ENCODE measurements at regions not wholly inside any gene's neighbourhood (a gene's known extent, or its start where the extent isn't known, plus 50 kb on each side); places are given as distances from the start of the nearest gene placed in this dataset.
"Not testable (repeated sequence)": the region's sequence is repeated elsewhere in the genome, so short reads cannot be mapped to it uniquely, and the experiment has no call there.

DNA sequence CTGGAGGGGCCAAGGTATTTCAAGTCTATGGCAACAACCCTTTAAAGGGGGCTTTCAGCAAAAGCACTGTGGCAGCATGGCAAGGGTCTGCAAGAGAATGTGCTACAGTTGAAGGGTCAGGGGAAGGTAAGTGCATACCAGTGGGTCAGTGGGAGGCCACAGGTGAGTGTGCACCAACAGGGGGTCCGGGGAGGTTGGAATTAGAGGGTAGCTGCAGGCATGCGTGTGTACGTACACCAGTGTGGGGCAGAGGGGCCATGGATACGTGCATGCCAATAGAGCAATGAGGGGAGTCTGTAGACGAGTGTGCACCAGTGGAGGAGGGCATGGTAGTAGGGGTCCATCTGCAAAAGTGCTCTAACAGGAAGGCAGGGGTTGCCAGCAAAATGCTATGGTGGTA lies 448.9 kb downstream of the NAV3 start:
- Histone ChIP-seq H3K4me2 (peak overlapping the region; percentile 17), H3K4me1 (ENCODE audit: insufficient read depth) (no peaks in the 10 kb centered on the region), H3K27ac (peak overlapping the region; percentile 42), H3K4me3 (no peak overlapping the region), H3K27me3 (no peaks in the 10 kb centered on the region), H4K20me1 (ENCODE audit: insufficient read depth, poor library complexity, severe bottlenecking) (no peaks in the 10 kb centered on the region), H3K9me2 (replicated peaks; ENCODE audit: insufficient read depth) (no peaks in the 10 kb centered on the region), H3K79me2 (no peaks in the 10 kb centered on the region), H2AFZ (no peak overlapping the region), H3K36me3 (replicated peaks; ENCODE audit: insufficient read depth, low read depth) (no peaks in the 10 kb centered on the region), H3K9me3 (ENCODE audit: low read depth) (no peaks in the 10 kb centered on the region)
- 94% methylated on average over 5 of the region's 5 CpGs for WGBS (ENCODE audit: low lambda C conversion rate, missing lambda C conversion rate)
- TF ChIP-seq CTCF (IDR thresholded peaks at IDR 0.05; ENCODE audit: poor library complexity) (no peak), EZH2 (IDR thresholded peaks at IDR 0.05; ENCODE audit: borderline replicate concordance) (no peak), EZH2phosphoT487 (IDR thresholded peaks at IDR 0.05; ENCODE audit: low read depth, severe bottlenecking, unreplicated experiment) (no peak)
- no peak for DNase-seq (ENCODE audit: low spot score)

- not testable (repeated sequence) for H3K4me2 ChIP-seq; H3K4me1 ChIP-seq (ENCODE audit: insufficient read depth); H3K9me3 ChIP-seq (ENCODE audit: low read depth); H3K79me2 ChIP-seq; H4K20me1 ChIP-seq (ENCODE audit: insufficient read depth, poor library complexity, severe bottlenecking); H3K4me3 ChIP-seq; H3K27ac ChIP-seq; H2AFZ ChIP-seq; H3K9me2 ChIP-seq (replicated peaks; ENCODE audit: insufficient read depth); H3K27me3 ChIP-seq; H3K36me3 ChIP-seq (replicated peaks; ENCODE audit: insufficient read depth, low read depth); DNase-seq (ENCODE audit: low spot score)
- 84% methylated on average over 2 of the region's 2 CpGs for WGBS (ENCODE audit: low lambda C conversion rate, missing lambda C conversion rate)
Measured at GRCh38 chr12:78281102-78281501, 450.4 kb downstream of the NAV3 start.

- DNase-seq (ENCODE audit: low spot score): no peak
- no peak overlapping the region for H3K4me3 ChIP-seq
- no peaks in the 10 kb centered on the region for H3K27me3 ChIP-seq
- H3K36me3 ChIP-seq (replicated peaks; ENCODE audit: insufficient read depth, low read depth): no peaks in the 10 kb centered on the region
- no peak overlapping the region for H3K4me2 ChIP-seq
- H3K4me1 ChIP-seq (ENCODE audit: insufficient read depth): no peaks in the 10 kb centered on the region
- H4K20me1 ChIP-seq (ENCODE audit: insufficient read depth, poor library complexity, severe bottlenecking): no peaks in the 10 kb centered on the region
- H3K9me2 ChIP-seq (replicated peaks; ENCODE audit: insufficient read depth): no peaks in the 10 kb centered on the region
- H3K79me2 ChIP-seq: no peaks in the 10 kb centered on the region
- TF ChIP-seq EZH2 (IDR thresholded peaks at IDR 0.05; ENCODE audit: borderline replicate concordance) (no peak), EZH2phosphoT487 (IDR thresholded peaks at IDR 0.05; ENCODE audit: low read depth, severe bottlenecking, unreplicated experiment) (no peak), CTCF (IDR thresholded peaks at IDR 0.05; ENCODE audit: poor library complexity) (no peak)
- no peaks in the 10 kb centered on the region for H3K9me3 ChIP-seq (ENCODE audit: low read depth)
- no peak overlapping the region for H2AFZ ChIP-seq
- 90% methylated on average over 1 of the region's 1 CpG for WGBS (ENCODE audit: low lambda C conversion rate, missing lambda C conversion rate)
- no peak overlapping the region for H3K27ac ChIP-seq
Measured at GRCh38 chr12:78284417-78284816, 453.7 kb downstream of the NAV3 start.

- Histone ChIP-seq H2AFZ (peak overlapping the region; percentile 11), H3K4me3 (no peak overlapping the region), H3K9me2 (replicated peaks; ENCODE audit: insufficient read depth) (no peaks in the 10 kb centered on the region), H3K4me1 (ENCODE audit: insufficient read depth) (peaks cover 6% of the 10 kb centered on the region), H4K20me1 (ENCODE audit: insufficient read depth, poor library complexity, severe bottlenecking) (no peaks in the 10 kb centered on the region), H3K4me2 (no peak overlapping the region), H3K9me3 (ENCODE audit: low read depth) (no peaks in the 10 kb centered on the region), H3K36me3 (replicated peaks; ENCODE audit: insufficient read depth, low read depth) (no peaks in the 10 kb centered on the region), H3K79me2 (no peaks in the 10 kb centered on the region), H3K27ac (peak overlapping the region; percentile 27), H3K27me3 (no peaks in the 10 kb centered on the region)
- DNase-seq (ENCODE audit: low spot score): peak; percentile 11
- WGBS (ENCODE audit: low lambda C conversion rate, missing lambda C conversion rate): 82% methylated on average over 5 of the region's 5 CpGs
- TF ChIP-seq CTCF (IDR thresholded peaks at IDR 0.05; ENCODE audit: poor library complexity): no peak
- TF ChIP-seq EZH2phosphoT487 (IDR thresholded peaks at IDR 0.05; ENCODE audit: low read depth, severe bottlenecking, unreplicated experiment): no peak
Measured at GRCh38 chr12:78290606-78291345, 460.1 kb downstream of the NAV3 start.

All from hepatocyte (in vitro differentiated cells).